Jurkat, Clone E6-1 (cell line): ENCODE measurements at regions not wholly inside any gene's neighbourhood (a gene's known extent, or its start where the extent isn't known, plus 50 kb on each side); places are given as distances from the start of the nearest gene placed in this dataset.

Source experiments
- DNase-seq: peaks from one replicate; pipeline ENCODE4 v3.0.0-alpha.2; 2011; ENCODE audit warnings: low read depth, low spot score
- H3K4me3 ChIP-seq: 2 replicates; pipeline ENCODE4 v1.5.1; 2011; ENCODE audit warnings: mild to moderate bottlenecking, low read length, control low read depth, moderate library complexity

- DNase-seq, result no peak
- no peak overlapping the region for H3K4me3 ChIP-seq
Measured at GRCh38 chr9:75389101-75389500, 300.8 kb downstream of the OSTF1 start.

GRCh38 chr9:75390951-75391350 is 302.6 kb downstream of the OSTF1 start:
- H3K4me3 ChIP-seq, result no peak overlapping the region
- DNase-seq, result no peak

- no peak overlapping the region for H3K4me3 ChIP-seq
- DNase-seq, result no peak
Measured at GRCh38 chr9:75391497-75391896, 303.2 kb downstream of the OSTF1 start.

GRCh38 chr9:75395336-75395735 is 307.0 kb downstream of the OSTF1 start:
- no peak overlapping the region for H3K4me3 ChIP-seq
- DNase-seq, result no peak

- no peak for DNase-seq
- H3K4me3 ChIP-seq, result no peak overlapping the region
Measured at GRCh38 chr9:75397836-75398235, 309.5 kb downstream of the OSTF1 start.

- no peak overlapping the region for H3K4me3 ChIP-seq
- DNase-seq, result no peak
Measured at GRCh38 chr9:75408391-75408790, 320.1 kb downstream of the OSTF1 start.

- no peak for DNase-seq
- H3K4me3 ChIP-seq, result no peak overlapping the region
Measured at GRCh38 chr9:75410405-75410804, 322.1 kb downstream of the OSTF1 start.

- DNase-seq, result no peak
- no peak overlapping the region for H3K4me3 ChIP-seq
Measured at GRCh38 chr9:75414371-75415160, 326.3 kb downstream of the OSTF1 start.

- no peak for DNase-seq
- no peak overlapping the region for H3K4me3 ChIP-seq
Measured at GRCh38 chr9:75417471-75417870, 329.2 kb downstream of the OSTF1 start.

- DNase-seq, result no peak
- no peak overlapping the region for H3K4me3 ChIP-seq
Measured at GRCh38 chr9:75418518-75418917, 330.2 kb downstream of the OSTF1 start.

GRCh38 chr9:75422944-75423522 is 334.7 kb downstream of the OSTF1 start:
- no peak overlapping the region for H3K4me3 ChIP-seq
- no peak for DNase-seq

GRCh38 chr9:75429531-75430475 is 341.5 kb downstream of the OSTF1 start:
- no peak overlapping the region for H3K4me3 ChIP-seq
- no peak for DNase-seq

- H3K4me3 ChIP-seq, result no peak overlapping the region
- no peak for DNase-seq
Measured at GRCh38 chr9:75431375-75431774, 343.1 kb downstream of the OSTF1 start.

GRCh38 chr9:75432386-75432785 is 344.1 kb downstream of the OSTF1 start:
- H3K4me3 ChIP-seq, result no peak overlapping the region
- no peak for DNase-seq

GRCh38 chr9:75432888-75433287 is 344.6 kb downstream of the OSTF1 start:
- H3K4me3 ChIP-seq, result no peak overlapping the region
- no peak for DNase-seq

- no peak for DNase-seq
Measured at GRCh38 chr9:75438716-75439115, 350.4 kb downstream of the OSTF1 start.

GRCh38 chr9:75440914-75441313 is 352.6 kb downstream of the OSTF1 start:
- no peak for DNase-seq
- H3K4me3 ChIP-seq, result no peak overlapping the region

More at GRCh38 chr9:75438716-75439115, 350.4 kb downstream of the OSTF1 start:
- no peak overlapping the region for H3K4me3 ChIP-seq

- H3K4me3 ChIP-seq, result no peak overlapping the region
- no peak for DNase-seq
Measured at GRCh38 chr9:75445144-75445543, 356.8 kb downstream of the OSTF1 start.

GRCh38 chr9:75447281-75447680 is 359.0 kb downstream of the OSTF1 start:
- H3K4me3 ChIP-seq, result no peak overlapping the region
- DNase-seq, result no peak

- H3K4me3 ChIP-seq, result no peak overlapping the region
- no peak for DNase-seq
Measured at GRCh38 chr9:75448281-75448680, 360.0 kb downstream of the OSTF1 start.
